ENCODE measurements at regions not wholly inside any gene's neighbourhood (a gene's known extent, or its start where the extent isn't known, plus 50 kb on each side); places are given as distances from the start of the nearest gene placed in this dataset.

- H4K20me1 ChIP-seq (ENCODE audit: insufficient read depth, low read length) = no peaks in the 10 kb centered on the region
- ChIA-PET CTCF (ENCODE audit: unreplicated experiment) (no interaction called here), POLR2A (interaction anchor here (0.6 to 0.7 kb wide), 6 partner anchors 30 to 1177 kb away, joined by 3 read pairs; no protein-coding TSS in a partner anchor)
- H3K4me1 ChIP-seq (ENCODE audit: insufficient read depth, low read length, poor library complexity, severe bottlenecking) = no peaks in the 10 kb centered on the region
- no peaks in the 10 kb centered on the region for H3K9me2 ChIP-seq (ENCODE audit: insufficient read depth, low read length)
- TF ChIP-seq CTCF (conservative IDR thresholded peaks at IDR 0.05; ENCODE audit: low read length) = no peak
- no peak for TF ChIP-seq EZH2phosphoT487 (IDR thresholded peaks at IDR 0.05; ENCODE audit: borderline replicate concordance, low read depth, low read length)
- H3K9me3 ChIP-seq (ENCODE audit: low read length) = no peaks in the 10 kb centered on the region
- DNase-seq (ENCODE audit: low spot score) = no peak
- peak overlapping the region; percentile 64; the same call in 1 of the 2 replicates for H2AFZ ChIP-seq (ENCODE audit: low read length)
- H3K4me2 ChIP-seq (ENCODE audit: low read length) = no peak overlapping the region
- intact Hi-C loops (cut with micrococcal nuclease; ENCODE audit: unreplicated experiment) = no loop called here
- no TSS peak for BruUV-seq (replicated peaks)
- no peaks in the 10 kb centered on the region for H3K36me3 ChIP-seq (ENCODE audit: insufficient read depth, low read length)
- H3K4me3 ChIP-seq (ENCODE audit: low read depth, low read length, poor library complexity, severe bottlenecking) = no peak overlapping the region
- no peak overlapping the region for H3K27ac ChIP-seq (ENCODE audit: low read depth, low read length, poor library complexity, severe bottlenecking)
- H3K79me2 ChIP-seq (ENCODE audit: insufficient read depth, low read depth, low read length) = no peaks in the 10 kb centered on the region
Observed at GRCh38 chr5:125228363-125229070, 482.1 kb upstream of the ZNF608 start.

GRCh38 chr5:125229556-125229955, 483.1 kb upstream of the ZNF608 start:
- Histone ChIP-seq H4K20me1 (ENCODE audit: insufficient read depth, low read length) (no peaks in the 10 kb centered on the region), H3K79me2 (ENCODE audit: insufficient read depth, low read depth, low read length) (no peaks in the 10 kb centered on the region), H3K4me2 (ENCODE audit: low read length) (no peak overlapping the region), H3K36me3 (ENCODE audit: insufficient read depth, low read length) (no peaks in the 10 kb centered on the region), H3K9me2 (ENCODE audit: insufficient read depth, low read length) (no peaks in the 10 kb centered on the region), H3K27ac (ENCODE audit: low read depth, low read length, poor library complexity, severe bottlenecking) (no peak overlapping the region), H2AFZ (ENCODE audit: low read length) (no peak overlapping the region), H3K4me1 (ENCODE audit: insufficient read depth, low read length, poor library complexity, severe bottlenecking) (no peaks in the 10 kb centered on the region), H3K9me3 (ENCODE audit: low read length) (no peaks in the 10 kb centered on the region), H3K4me3 (ENCODE audit: low read depth, low read length, poor library complexity, severe bottlenecking) (no peak overlapping the region)
- BruUV-seq (replicated peaks) = no TSS peak
- intact Hi-C loops (cut with micrococcal nuclease; ENCODE audit: unreplicated experiment) = no loop called here
- DNase-seq (ENCODE audit: low spot score) = no peak
- TF ChIP-seq CTCF (conservative IDR thresholded peaks at IDR 0.05; ENCODE audit: low read length) (no peak), EZH2phosphoT487 (IDR thresholded peaks at IDR 0.05; ENCODE audit: borderline replicate concordance, low read depth, low read length) (no peak)
- POLR2A ChIA-PET = no interaction called here
- CTCF ChIA-PET (ENCODE audit: unreplicated experiment) = no interaction called here

- no peaks in the 10 kb centered on the region for H3K36me3 ChIP-seq (ENCODE audit: insufficient read depth, low read length)
- no peak overlapping the region for H3K4me2 ChIP-seq (ENCODE audit: low read length)
- no peak overlapping the region for H3K27ac ChIP-seq (ENCODE audit: low read depth, low read length, poor library complexity, severe bottlenecking)
- H3K4me1 ChIP-seq (ENCODE audit: insufficient read depth, low read length, poor library complexity, severe bottlenecking) = no peaks in the 10 kb centered on the region
- H4K20me1 ChIP-seq (ENCODE audit: insufficient read depth, low read length) = no peaks in the 10 kb centered on the region
- H3K9me3 ChIP-seq (ENCODE audit: low read length) = no peaks in the 10 kb centered on the region
- no peaks in the 10 kb centered on the region for H3K9me2 ChIP-seq (ENCODE audit: insufficient read depth, low read length)
- no peak overlapping the region for H2AFZ ChIP-seq (ENCODE audit: low read length)
- H3K4me3 ChIP-seq (ENCODE audit: low read depth, low read length, poor library complexity, severe bottlenecking) = no peak overlapping the region
- TF ChIP-seq CTCF (conservative IDR thresholded peaks at IDR 0.05; ENCODE audit: low read length) = no peak
- TF ChIP-seq EZH2phosphoT487 (IDR thresholded peaks at IDR 0.05; ENCODE audit: borderline replicate concordance, low read depth, low read length) = no peak
- no TSS peak for BruUV-seq (replicated peaks)
- ChIA-PET CTCF (ENCODE audit: unreplicated experiment) (no interaction called here), POLR2A (interaction anchor here (0.8 kb wide), 1 partner anchor 32 kb away, joined by 3 read pairs; no protein-coding TSS in a partner anchor)
- intact Hi-C loops (cut with micrococcal nuclease; ENCODE audit: unreplicated experiment) = no loop called here
- no peaks in the 10 kb centered on the region for H3K79me2 ChIP-seq (ENCODE audit: insufficient read depth, low read depth, low read length)
- no peak for DNase-seq (ENCODE audit: low spot score)
Observed at GRCh38 chr5:125232779-125233230, 486.4 kb upstream of the ZNF608 start.
